ENCODE measurements at regions not wholly inside any gene's neighbourhood (a gene's known extent, or its start where the extent isn't known, plus 50 kb on each side); places are given as distances from the start of the nearest gene placed in this dataset.

- Histone ChIP-seq H3K9me3 (ENCODE audit: low read depth) (no peaks in the 10 kb centered on the region), H3K27me3 (replicated peaks; ENCODE audit: insufficient read depth) (no peaks in the 10 kb centered on the region), H3K9me2 (ENCODE audit: insufficient read depth) (no peaks in the 10 kb centered on the region), H3F3A (ENCODE audit: insufficient read depth) (no peaks in the 10 kb centered on the region), H3K79me2 (ENCODE audit: insufficient read depth) (no peaks in the 10 kb centered on the region), H4K20me1 (ENCODE audit: insufficient read depth) (no peaks in the 10 kb centered on the region), H3K9ac (no peak overlapping the region), H3K4me1 (ENCODE audit: insufficient read depth) (no peaks in the 10 kb centered on the region), H3K4me2 (ENCODE audit: unreplicated experiment) (no peak overlapping the region), H3K36me3 (ENCODE audit: low read depth) (no peaks in the 10 kb centered on the region), H3K27ac (no peak overlapping the region), H2AFZ (no peak overlapping the region), H3K4me3 (no peak overlapping the region)
- DNase-seq = peak; percentile 0
- WGBS, 2 experiments (ENCODE audit: low coverage in 1 of 2, low lambda C conversion rate in 2 of 2, missing lambda C conversion rate in 2 of 2) = 4 to 5% methylated on average over 2 of the region's 2 CpGs
- in situ Hi-C loops (cut with MboI) = no loop called here
- TF ChIP-seq EZH2phosphoT487 (IDR thresholded peaks at IDR 0.05; ENCODE audit: insufficient read depth, low read depth) (no peak), EZH2 (IDR thresholded peaks at IDR 0.05; ENCODE audit: insufficient read depth, poor library complexity, severe bottlenecking) (no peak)
These were observed 1604.7 kb downstream of the PLA2G4A start for GRCh38 chr1:188433425-188433824.

- Histone ChIP-seq H3F3A (ENCODE audit: insufficient read depth) (no peaks in the 10 kb centered on the region), H3K27me3 (replicated peaks; ENCODE audit: insufficient read depth) (no peaks in the 10 kb centered on the region), H3K4me1 (ENCODE audit: insufficient read depth) (no peaks in the 10 kb centered on the region), H3K9ac (no peak overlapping the region), H4K20me1 (ENCODE audit: insufficient read depth) (no peaks in the 10 kb centered on the region), H3K4me3 (no peak overlapping the region), H2AFZ (no peak overlapping the region), H3K4me2 (ENCODE audit: unreplicated experiment) (no peak overlapping the region), H3K9me3 (ENCODE audit: low read depth) (no peaks in the 10 kb centered on the region), H3K79me2 (ENCODE audit: insufficient read depth) (no peaks in the 10 kb centered on the region), H3K9me2 (ENCODE audit: insufficient read depth) (no peaks in the 10 kb centered on the region), H3K36me3 (ENCODE audit: low read depth) (no peaks in the 10 kb centered on the region), H3K27ac (no peak overlapping the region)
- WGBS, 2 experiments (ENCODE audit: low coverage in 1 of 2, low lambda C conversion rate in 2 of 2, missing lambda C conversion rate in 2 of 2) = 4 to 6% methylated on average over 3 of the region's 3 CpGs
- DNase-seq = no peak
- in situ Hi-C loops (cut with MboI) = no loop called here
- TF ChIP-seq EZH2phosphoT487 (IDR thresholded peaks at IDR 0.05; ENCODE audit: insufficient read depth, low read depth) = no peak
- no peak for TF ChIP-seq EZH2 (IDR thresholded peaks at IDR 0.05; ENCODE audit: insufficient read depth, poor library complexity, severe bottlenecking)
These were observed 1615.8 kb downstream of the PLA2G4A start for GRCh38 chr1:188444526-188444925.

GRCh38 chr1:188462837-188463236, 1634.1 kb downstream of the PLA2G4A start:
- Histone ChIP-seq H3K4me2 (ENCODE audit: unreplicated experiment) (no peak overlapping the region), H3K79me2 (ENCODE audit: insufficient read depth) (no peaks in the 10 kb centered on the region)
- in situ Hi-C loops (cut with MboI) = no loop called here

GRCh38 chr1:188463919-188464318, 1635.2 kb downstream of the PLA2G4A start:
- H3K4me3 ChIP-seq = no peak overlapping the region
- no peaks in the 10 kb centered on the region for H3K9me3 ChIP-seq (ENCODE audit: low read depth)
- H3K4me2 ChIP-seq (ENCODE audit: unreplicated experiment) = no peak overlapping the region
- no peak overlapping the region for H3K27ac ChIP-seq
- in situ Hi-C loops (cut with MboI) = no loop called here
- no peaks in the 10 kb centered on the region for H4K20me1 ChIP-seq (ENCODE audit: insufficient read depth)
- H2AFZ ChIP-seq = no peak overlapping the region
- no peak for TF ChIP-seq EZH2phosphoT487 (IDR thresholded peaks at IDR 0.05; ENCODE audit: insufficient read depth, low read depth)
- no peak for TF ChIP-seq EZH2 (IDR thresholded peaks at IDR 0.05; ENCODE audit: insufficient read depth, poor library complexity, severe bottlenecking)
- H3K9ac ChIP-seq = no peak overlapping the region
- 4 to 7% methylated on average over 2 of the region's 2 CpGs for WGBS, 2 experiments (ENCODE audit: low coverage in 1 of 2, low lambda C conversion rate in 2 of 2, missing lambda C conversion rate in 2 of 2)
- DNase-seq = no peak
- H3K79me2 ChIP-seq (ENCODE audit: insufficient read depth) = no peaks in the 10 kb centered on the region
- no peaks in the 10 kb centered on the region for H3F3A ChIP-seq (ENCODE audit: insufficient read depth)
- no peaks in the 10 kb centered on the region for H3K36me3 ChIP-seq (ENCODE audit: low read depth)
- H3K27me3 ChIP-seq (replicated peaks; ENCODE audit: insufficient read depth) = no peaks in the 10 kb centered on the region
- no peaks in the 10 kb centered on the region for H3K4me1 ChIP-seq (ENCODE audit: insufficient read depth)
- no peaks in the 10 kb centered on the region for H3K9me2 ChIP-seq (ENCODE audit: insufficient read depth)

More at GRCh38 chr1:188462837-188463236, 1634.1 kb downstream of the PLA2G4A start:
- H3F3A ChIP-seq (ENCODE audit: insufficient read depth) = no peaks in the 10 kb centered on the region
- H2AFZ ChIP-seq = no peak overlapping the region
- H3K4me1 ChIP-seq (ENCODE audit: insufficient read depth) = no peaks in the 10 kb centered on the region
- H3K9me2 ChIP-seq (ENCODE audit: insufficient read depth) = no peaks in the 10 kb centered on the region
- TF ChIP-seq EZH2phosphoT487 (IDR thresholded peaks at IDR 0.05; ENCODE audit: insufficient read depth, low read depth) = no peak
- no peak for TF ChIP-seq EZH2 (IDR thresholded peaks at IDR 0.05; ENCODE audit: insufficient read depth, poor library complexity, severe bottlenecking)
- H3K9ac ChIP-seq = no peak overlapping the region
- H3K36me3 ChIP-seq (ENCODE audit: low read depth) = no peaks in the 10 kb centered on the region
- H3K27ac ChIP-seq = no peak overlapping the region
- H3K9me3 ChIP-seq (ENCODE audit: low read depth) = no peaks in the 10 kb centered on the region
- H3K4me3 ChIP-seq = no peak overlapping the region
- no peak for DNase-seq
- H4K20me1 ChIP-seq (ENCODE audit: insufficient read depth) = no peaks in the 10 kb centered on the region
- no peaks in the 10 kb centered on the region for H3K27me3 ChIP-seq (replicated peaks; ENCODE audit: insufficient read depth)

GRCh38 chr1:188466539-188466938, 1637.8 kb downstream of the PLA2G4A start:
- no peak for DNase-seq
- H3K4me3 ChIP-seq = no peak overlapping the region
- WGBS, 2 experiments (ENCODE audit: low coverage in 1 of 2, low lambda C conversion rate in 2 of 2, missing lambda C conversion rate in 2 of 2) = 22 to 25% methylated on average over 4 of the region's 4 CpGs

More at GRCh38 chr1:188466539-188466938, 1637.8 kb downstream of the PLA2G4A start:
- TF ChIP-seq EZH2 (IDR thresholded peaks at IDR 0.05; ENCODE audit: insufficient read depth, poor library complexity, severe bottlenecking) (no peak), EZH2phosphoT487 (IDR thresholded peaks at IDR 0.05; ENCODE audit: insufficient read depth, low read depth) (no peak)
- H3K9me2 ChIP-seq (ENCODE audit: insufficient read depth) = no peaks in the 10 kb centered on the region
- H3K4me1 ChIP-seq (ENCODE audit: insufficient read depth) = no peaks in the 10 kb centered on the region
- no peaks in the 10 kb centered on the region for H3K9me3 ChIP-seq (ENCODE audit: low read depth)
- H3K36me3 ChIP-seq (ENCODE audit: low read depth) = no peaks in the 10 kb centered on the region
- no peaks in the 10 kb centered on the region for H3F3A ChIP-seq (ENCODE audit: insufficient read depth)
- H3K27me3 ChIP-seq (replicated peaks; ENCODE audit: insufficient read depth) = no peaks in the 10 kb centered on the region
- H3K4me2 ChIP-seq (ENCODE audit: unreplicated experiment) = no peak overlapping the region
- in situ Hi-C loops (cut with MboI) = no loop called here
- no peaks in the 10 kb centered on the region for H3K79me2 ChIP-seq (ENCODE audit: insufficient read depth)
- no peak overlapping the region for H2AFZ ChIP-seq
- H4K20me1 ChIP-seq (ENCODE audit: insufficient read depth) = no peaks in the 10 kb centered on the region
- H3K27ac ChIP-seq = no peak overlapping the region
- H3K9ac ChIP-seq = no peak overlapping the region
